Gastrocnemius medialis (tissue), 4 donors: ENCODE measurements at regions not wholly inside any gene's neighbourhood (a gene's known extent, or its start where the extent isn't known, plus 50 kb on each side); places are given as distances from the start of the nearest gene placed in this dataset.

ENCODE experiments used
- ATAC-seq, 2 donors: fragments of 150-250 bp; one replicate each; pipeline ENCODE4 v1.9.1; 2016
- DNase-seq, 2 donors: peaks; one replicate each; pipeline ENCODE4 v3.0.0-alpha.2; 2019
- H3K27ac ChIP-seq, 4 donors: fragments of 200-600 bp; sonication (generic); 1 replicate in 1 of 4; 2 replicates in 3 of 4; pipeline ENCODE4 v1.5.1; 2016 to 2018; ENCODE audit warnings: mild to moderate bottlenecking in 2 of 4, moderate library complexity in 1 of 4
- H3K27me3 ChIP-seq, 3 donors: fragments of 200-600 bp; sonication (generic) in 2 of 3; 1 replicate in 1 of 3; 2 replicates in 2 of 3; pipeline versions ENCODE4 v1.5.1 to v1.6.0; 2016 to 2019; ENCODE audit warnings: mild to moderate bottlenecking in 1 of 3, moderate library complexity in 1 of 3
- H3K36me3 ChIP-seq, 2 donors: fragments of 200-600 bp; sonication (generic) in 1 of 2; one replicate each; pipeline ENCODE4 v1.5.1; 2017 to 2018
- H3K4me1 ChIP-seq, 2 donors: fragments of 200-600 bp; sonication (generic) in 1 of 2; one replicate each; pipeline ENCODE4 v1.5.1; 2016 to 2017; ENCODE audit warnings: mild to moderate bottlenecking in 2 of 2
- H3K4me3 ChIP-seq, 4 donors: fragments of 200-600 bp; sonication (generic) in 3 of 4; 1 replicate in 1 of 4; 2 replicates in 3 of 4; pipeline ENCODE4 v1.5.1; 2016 to 2019; ENCODE audit warnings: mild to moderate bottlenecking in 2 of 4
- H3K9me3 ChIP-seq, 3 donors: fragments of 200-600 bp; sonication (generic) in 2 of 3; 1 replicate in 1 of 3; 2 replicates in 2 of 3; pipeline ENCODE4 v1.5.1; 2016 to 2019
- POLR2A ChIP-seq, 2 donors: fragments of 450-650 bp; IDR thresholded peaks; one replicate each; pipeline ENCODE4 v1.6.1; 2017; ENCODE audit warnings: antibody characterized with exemption in 2 of 2, mild to moderate bottlenecking in 2 of 2, moderate library complexity in 2 of 2
- in situ Hi-C, 4 donors: fragments of 200-750 bp; cut with MboI; loops; one replicate each; pipeline versions ENCODE4 v1.15.0 to v1.8.0; 2017; ENCODE audit warnings: low sequenced_read_pairs in 4 of 4
- intact Hi-C: fragments of 100-400 bp; cut with DNase I; formaldehyde crosslinking; loops from one replicate; pipeline ENCODE4 v1.15.1; 2023; ENCODE audit warnings: low total_unique reads
- TF ChIP-seq, protein P1 (sequence below), 5 experiments: fragments of 450-650 bp in 3 of 5; fragments of 200-600 bp in 2 of 5; sonication (generic) in 2 of 5; IDR thresholded peaks in 4 of 5; conservative IDR thresholded peaks in 1 of 5; 1 replicate in 4 of 5; 2 replicates in 1 of 5; pipeline ENCODE4 v1.5.1; 2016 to 2019; ENCODE audit warnings: antibody characterized with exemption in 5 of 5, mild to moderate bottlenecking in 3 of 5, moderate library complexity in 3 of 5

DNA sequence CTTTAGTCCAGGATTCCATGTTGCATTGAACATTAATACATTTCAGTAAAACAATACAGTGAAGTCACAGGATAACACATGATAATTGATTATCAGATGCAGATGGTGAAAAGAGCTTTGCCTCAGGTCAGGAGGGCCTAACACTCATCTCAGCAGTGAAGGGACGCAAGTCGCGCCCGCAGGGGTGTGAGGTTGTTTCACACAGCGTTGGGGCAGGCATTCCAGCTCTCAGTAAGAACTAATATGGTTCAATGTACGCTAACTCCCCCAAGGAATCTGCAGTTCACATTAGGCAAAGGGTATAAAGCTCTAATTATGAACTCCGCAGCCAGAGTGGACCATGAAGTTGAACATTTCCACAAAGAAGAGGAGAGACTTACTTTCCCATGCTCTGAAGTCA is 53.1 kb upstream of the ATL2 start:
- DNase-seq (no peak), ATAC-seq (no peak)
- H3K36me3 ChIP-seq = no peaks in the 10 kb centered on the region
- no peak for TF ChIP-seq POLR2A (IDR thresholded peaks at IDR 0.05)
- TF ChIP-seq, protein P1, sequence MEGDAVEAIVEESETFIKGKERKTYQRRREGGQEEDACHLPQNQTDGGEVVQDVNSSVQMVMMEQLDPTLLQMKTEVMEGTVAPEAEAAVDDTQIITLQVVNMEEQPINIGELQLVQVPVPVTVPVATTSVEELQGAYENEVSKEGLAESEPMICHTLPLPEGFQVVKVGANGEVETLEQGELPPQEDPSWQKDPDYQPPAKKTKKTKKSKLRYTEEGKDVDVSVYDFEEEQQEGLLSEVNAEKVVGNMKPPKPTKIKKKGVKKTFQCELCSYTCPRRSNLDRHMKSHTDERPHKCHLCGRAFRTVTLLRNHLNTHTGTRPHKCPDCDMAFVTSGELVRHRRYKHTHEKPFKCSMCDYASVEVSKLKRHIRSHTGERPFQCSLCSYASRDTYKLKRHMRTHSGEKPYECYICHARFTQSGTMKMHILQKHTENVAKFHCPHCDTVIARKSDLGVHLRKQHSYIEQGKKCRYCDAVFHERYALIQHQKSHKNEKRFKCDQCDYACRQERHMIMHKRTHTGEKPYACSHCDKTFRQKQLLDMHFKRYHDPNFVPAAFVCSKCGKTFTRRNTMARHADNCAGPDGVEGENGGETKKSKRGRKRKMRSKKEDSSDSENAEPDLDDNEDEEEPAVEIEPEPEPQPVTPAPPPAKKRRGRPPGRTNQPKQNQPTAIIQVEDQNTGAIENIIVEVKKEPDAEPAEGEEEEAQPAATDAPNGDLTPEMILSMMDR (IDR thresholded peaks at IDR 0.05 in 4 of 5, conservative IDR thresholded peaks at IDR 0.05 in 1 of 5) = no peak
- intact Hi-C loops (no loop called here), in situ Hi-C loops (no loop called here)
- no peaks in the 10 kb centered on the region for H3K9me3 ChIP-seq
- no peak overlapping the region for H3K27ac ChIP-seq
- no peaks in the 10 kb centered on the region for H3K27me3 ChIP-seq
- H3K4me3 ChIP-seq = no peak overlapping the region
- peaks cover 0 to 4% of the 10 kb centered on the region in 2 donors for H3K4me1 ChIP-seq

DNA sequence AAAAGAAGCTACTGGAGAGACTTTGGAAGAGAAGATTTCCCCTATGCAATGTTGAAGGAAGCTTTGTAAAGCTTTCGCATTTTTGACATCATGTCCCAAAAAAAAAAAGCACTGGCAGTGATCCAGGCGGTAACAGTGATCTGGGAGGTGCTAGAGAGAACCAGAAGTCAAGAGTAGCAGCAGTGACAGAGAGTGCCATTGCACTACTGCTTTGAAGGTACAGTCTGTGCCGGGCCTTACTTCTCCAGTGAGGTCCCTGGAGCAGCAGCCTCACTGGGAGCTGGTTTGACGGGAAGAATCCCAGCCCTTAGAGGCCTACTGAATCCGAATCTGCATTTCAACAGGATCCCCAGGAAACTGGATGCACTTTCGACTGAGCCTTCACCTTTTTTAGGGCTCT is 50.9 kb upstream of the ATL2 start:
- in situ Hi-C loops (no loop called here), intact Hi-C loops (no loop called here)
- no peak for DNase-seq
- TF ChIP-seq POLR2A (IDR thresholded peaks at IDR 0.05) = no peak
- TF ChIP-seq, protein P1 (IDR thresholded peaks at IDR 0.05 in 4 of 5, conservative IDR thresholded peaks at IDR 0.05 in 1 of 5) = no peak
- no peaks in the 10 kb centered on the region for H3K36me3 ChIP-seq
- no peak overlapping the region for H3K4me3 ChIP-seq
- H3K27me3 ChIP-seq = no peaks in the 10 kb centered on the region
- H3K27ac ChIP-seq = no peak overlapping the region
- no peaks in the 10 kb centered on the region for H3K9me3 ChIP-seq
- peaks cover 0 to 4% of the 10 kb centered on the region in 2 donors for H3K4me1 ChIP-seq
- no peak for ATAC-seq

DNA sequence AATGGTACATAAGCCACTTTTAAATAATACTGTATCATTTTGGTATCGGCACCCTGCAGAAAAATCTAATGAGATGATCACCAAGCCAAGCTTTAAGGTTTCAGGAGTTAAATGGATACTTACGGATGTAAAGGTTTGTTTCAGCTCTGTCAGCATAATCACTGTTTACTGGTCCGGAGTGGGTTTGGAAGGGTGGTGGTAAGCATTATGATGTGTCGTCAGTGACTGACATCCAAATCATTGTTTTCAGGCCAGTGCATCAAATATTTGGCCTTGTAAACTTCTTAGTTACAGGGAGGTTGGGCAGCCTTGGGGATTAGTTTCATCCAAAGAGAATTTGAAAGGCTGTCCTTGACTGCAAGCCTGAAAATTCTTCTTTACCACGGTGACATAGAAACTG is 50.0 kb upstream of the ATL2 start:
- Histone ChIP-seq H3K4me1 (no peaks in the 10 kb centered on the region), H3K27me3 (no peaks in the 10 kb centered on the region), H3K4me3 (no peak overlapping the region), H3K36me3 (no peaks in the 10 kb centered on the region), H3K9me3 (no peaks in the 10 kb centered on the region), H3K27ac (no peak overlapping the region)
- DNase-seq = no peak
- ATAC-seq = no peak
- intact Hi-C loops = no loop called here
- no peak for TF ChIP-seq POLR2A (IDR thresholded peaks at IDR 0.05)
- TF ChIP-seq, protein P1 (IDR thresholded peaks at IDR 0.05 in 4 of 5, conservative IDR thresholded peaks at IDR 0.05 in 1 of 5) = no peak
- in situ Hi-C loops = no loop called here
